Muscle of leg (tissue), 3 donors: ENCODE measurements at regions not wholly inside any gene's neighbourhood (a gene's known extent, or its start where the extent isn't known, plus 50 kb on each side); places are given as distances from the start of the nearest gene placed in this dataset.
"Not testable (repeated sequence)": the region's sequence is repeated elsewhere in the genome, so short reads cannot be mapped to it uniquely, and the experiment has no call there.

Experiments used
- DNase-seq: peaks from one replicate; pipeline ENCODE4 v3.0.0; 2013
- H3K27ac ChIP-seq: one replicate; pipeline ENCODE4 v1.5.1; 2013; ENCODE audit warnings: mild to moderate bottlenecking, low read length, control low read depth
- H3K27me3 ChIP-seq: one replicate; pipeline ENCODE4 v1.6.1; 2013; ENCODE audit warnings: low read length; ENCODE audit not compliant: control insufficient read depth, insufficient read depth
- H3K36me3 ChIP-seq: one replicate; pipeline ENCODE4 v1.6.1; 2013; ENCODE audit warnings: low read length; ENCODE audit not compliant: control insufficient read depth, insufficient read depth
- H3K4me1 ChIP-seq: one replicate; pipeline ENCODE4 v1.6.1; 2013; ENCODE audit warnings: low read length; ENCODE audit not compliant: control insufficient read depth, insufficient read depth
- H3K4me3 ChIP-seq: one replicate; pipeline ENCODE4 v1.5.1; 2013; ENCODE audit warnings: low read length, control low read depth
- H3K9me3 ChIP-seq: replicated peaks from 2 replicates; pipeline ENCODE4 v1.6.1; 2013; ENCODE audit warnings: low read depth, low read length; ENCODE audit not compliant: control insufficient read depth
- WGBS: methylation state at CpG from one replicate; pipeline ENCODE4 v1.1.5; 2013; ENCODE audit warnings: missing lambda C conversion rate; ENCODE audit not compliant: insufficient coverage; 5-methylcytosine and 5-hydroxymethylcytosine counted together

- H3K27me3 ChIP-seq, result no peaks in the 10 kb centered on the region
- H3K4me1 ChIP-seq, result no peaks in the 10 kb centered on the region
- no peaks in the 10 kb centered on the region for H3K36me3 ChIP-seq
- no peak overlapping the region for H3K4me3 ChIP-seq
- whole genome bisulfite sequencing, result 74% methylated on average over 5 of the region's 6 CpGs
- no peak for DNase-seq
- peaks cover 6% of the 10 kb centered on the region for H3K9me3 ChIP-seq
- H3K27ac ChIP-seq, result no peak overlapping the region
Observed at GRCh38 chr12:94916663-94917062, 86.8 kb downstream of the NDUFA12 start.

- DNase-seq, result peak; percentile 35
- 53% methylated on average over 3 of the region's 4 CpGs for WGBS
- Histone ChIP-seq H3K4me3 (no peak overlapping the region), H3K27ac (no peak overlapping the region), H3K4me1 (no peaks in the 10 kb centered on the region), H3K36me3 (no peaks in the 10 kb centered on the region), H3K27me3 (no peaks in the 10 kb centered on the region), H3K9me3 (peaks cover 6% of the 10 kb centered on the region)
Observed at GRCh38 chr12:94909663-94910062, 93.8 kb downstream of the NDUFA12 start.

DNA sequence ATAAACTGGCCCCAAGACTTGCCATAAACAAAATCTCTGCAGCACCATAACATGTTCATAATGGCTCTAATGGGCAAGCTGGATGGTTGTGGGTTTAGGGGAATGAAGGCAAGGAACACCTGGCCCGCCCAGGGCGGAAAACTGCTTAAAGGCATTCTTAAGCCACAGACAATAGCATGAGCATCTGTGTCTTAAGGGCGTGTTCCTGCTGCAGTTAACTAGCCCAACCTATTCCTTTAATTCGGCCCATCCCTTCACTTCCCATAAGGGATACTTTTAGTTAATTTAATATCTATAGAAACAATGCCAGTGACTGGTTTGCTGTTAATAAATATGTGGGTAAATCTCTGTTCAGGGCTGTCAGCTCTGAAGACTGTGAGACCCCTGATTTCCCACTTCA lies 97.7 kb downstream of the NDUFA12 start:
- WGBS, result no CpG with 5 or more reads among the region's 4 CpGs
- H3K9me3 ChIP-seq, H3K4me1 ChIP-seq, H3K36me3 ChIP-seq, H3K27ac ChIP-seq, H3K27me3 ChIP-seq, H3K4me3 ChIP-seq, DNase-seq: not testable (repeated sequence)

- Histone ChIP-seq H3K27me3 (no peaks in the 10 kb centered on the region), H3K36me3 (no peaks in the 10 kb centered on the region), H3K9me3 (no peaks in the 10 kb centered on the region), H3K4me1 (no peaks in the 10 kb centered on the region), H3K27ac (no peak overlapping the region), H3K4me3 (no peak overlapping the region)
- WGBS, result no CpG with 5 or more reads among the region's 2 CpGs
- no peak for DNase-seq
Observed at GRCh38 chr12:94900496-94900895, 103.0 kb downstream of the NDUFA12 start.

GRCh38 chr12:94898388-94898787 lies 105.1 kb downstream of the NDUFA12 start:
- Histone ChIP-seq H3K36me3 (no peaks in the 10 kb centered on the region), H3K9me3 (no peaks in the 10 kb centered on the region), H3K4me1 (no peaks in the 10 kb centered on the region), H3K27ac (no peak overlapping the region), H3K4me3 (no peak overlapping the region), H3K27me3 (no peaks in the 10 kb centered on the region)
- DNase-seq, result peak; percentile 18
- WGBS, result no CpG with 5 or more reads among the region's 1 CpG

GRCh38 chr12:94892544-94893267 lies 110.8 kb downstream of the NDUFA12 start:
- Histone ChIP-seq H3K27me3 (no peaks in the 10 kb centered on the region), H3K4me3 (no peak overlapping the region), H3K9me3 (no peaks in the 10 kb centered on the region), H3K4me1 (no peaks in the 10 kb centered on the region), H3K27ac (no peak overlapping the region), H3K36me3 (no peaks in the 10 kb centered on the region)
- WGBS, result 43% methylated on average over 1 of the region's 5 CpGs
- DNase-seq, result no peak

DNA sequence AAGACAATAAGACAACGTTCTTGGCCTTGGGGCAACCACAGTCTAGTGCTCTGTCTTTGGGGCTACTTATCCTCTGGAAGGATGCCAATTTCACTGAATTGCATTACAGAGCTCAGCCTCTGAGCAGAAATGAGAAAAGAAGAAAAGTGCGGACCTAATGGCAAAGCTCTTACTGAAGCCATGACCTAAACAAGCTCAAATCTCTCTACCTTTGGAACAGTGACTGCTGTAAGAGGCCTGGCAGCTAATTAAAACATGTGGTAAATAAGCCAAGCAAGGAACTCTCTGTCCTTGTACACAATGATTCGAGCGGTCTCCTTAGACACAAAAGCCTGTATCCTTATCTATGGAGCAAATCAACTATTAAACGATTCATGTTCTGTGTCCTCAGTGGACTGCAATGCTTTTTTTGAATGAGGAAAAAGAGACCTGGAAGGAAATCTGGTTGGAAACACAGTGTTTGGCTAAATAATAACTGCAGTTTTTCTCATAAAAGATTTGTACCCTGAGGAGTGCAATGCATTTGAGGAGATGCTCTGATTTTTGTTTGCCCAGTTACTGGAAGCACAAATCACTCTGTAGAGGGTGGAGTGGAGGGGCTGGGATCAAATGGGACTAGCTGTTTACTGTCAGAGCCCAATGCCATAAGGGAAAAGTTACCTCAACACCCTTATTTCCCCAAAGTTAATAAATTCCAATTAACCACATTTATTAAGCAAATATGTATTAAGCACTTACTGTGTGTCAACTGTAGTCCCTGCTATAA lies 113.9 kb downstream of the NDUFA12 start:
- Histone ChIP-seq H3K4me1 (no peaks in the 10 kb centered on the region), H3K9me3 (no peaks in the 10 kb centered on the region), H3K4me3 (no peak overlapping the region), H3K27me3 (no peaks in the 10 kb centered on the region), H3K27ac (no peak overlapping the region), H3K36me3 (no peaks in the 10 kb centered on the region)
- DNase-seq, result no peak
- WGBS, result 38% methylated on average over 1 of the region's 5 CpGs

DNA sequence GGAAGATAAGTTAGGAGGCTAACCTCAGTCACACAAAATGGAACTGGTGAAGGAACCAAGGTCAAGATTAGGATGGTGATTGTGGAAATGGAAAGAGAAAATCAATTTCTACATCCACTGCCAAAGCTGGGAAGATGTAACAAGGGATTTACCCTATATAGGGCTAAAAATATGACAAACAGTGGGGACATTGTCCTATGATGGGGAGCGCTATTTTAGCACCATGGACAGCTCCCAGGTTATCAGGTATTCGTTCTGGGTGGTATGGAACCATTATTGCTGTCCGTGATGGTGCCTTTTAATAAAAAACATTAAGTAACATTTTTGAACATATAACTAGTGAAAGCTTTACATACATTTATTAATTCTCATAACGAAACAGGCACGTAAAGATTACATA lies 124.0 kb downstream of the NDUFA12 start:
- no peak overlapping the region for H3K27ac ChIP-seq
- no peaks in the 10 kb centered on the region for H3K36me3 ChIP-seq
- H3K4me1 ChIP-seq, result peaks cover 2% of the 10 kb centered on the region
- 60% methylated on average over 1 of the region's 5 CpGs for WGBS
- no peaks in the 10 kb centered on the region for H3K9me3 ChIP-seq
- DNase-seq, result no peak
- H3K27me3 ChIP-seq, result peaks cover 18% of the 10 kb centered on the region
- no peak overlapping the region for H3K4me3 ChIP-seq

DNA sequence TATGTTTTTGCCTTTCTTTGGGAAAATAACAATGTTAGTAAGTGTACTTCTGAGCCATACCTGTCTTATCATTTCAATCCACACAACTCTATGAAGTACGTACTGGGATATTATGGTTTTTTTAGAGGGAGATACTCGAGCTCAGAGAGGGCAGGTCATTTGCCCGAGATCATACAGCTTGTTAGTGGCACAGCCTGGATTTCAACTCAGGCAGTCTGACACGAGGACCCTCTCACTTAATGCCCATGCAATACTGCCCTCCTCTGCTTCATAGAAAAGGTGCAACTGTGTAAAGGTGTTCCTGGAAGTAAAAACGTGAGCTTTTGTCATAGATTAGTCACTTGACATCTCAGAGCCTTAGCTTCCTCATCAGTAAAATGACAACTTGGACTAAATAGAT lies 128.0 kb downstream of the NDUFA12 start:
- WGBS, result no CpG with 5 or more reads among the region's 5 CpGs
- H3K9me3 ChIP-seq, result no peaks in the 10 kb centered on the region
- no peak for DNase-seq
- peaks cover 52% of the 10 kb centered on the region for H3K27me3 ChIP-seq
- H3K4me3 ChIP-seq, result no peak overlapping the region
- H3K27ac ChIP-seq, result no peak overlapping the region
- no peaks in the 10 kb centered on the region for H3K36me3 ChIP-seq
- H3K4me1 ChIP-seq, result peaks cover 8% of the 10 kb centered on the region

DNA sequence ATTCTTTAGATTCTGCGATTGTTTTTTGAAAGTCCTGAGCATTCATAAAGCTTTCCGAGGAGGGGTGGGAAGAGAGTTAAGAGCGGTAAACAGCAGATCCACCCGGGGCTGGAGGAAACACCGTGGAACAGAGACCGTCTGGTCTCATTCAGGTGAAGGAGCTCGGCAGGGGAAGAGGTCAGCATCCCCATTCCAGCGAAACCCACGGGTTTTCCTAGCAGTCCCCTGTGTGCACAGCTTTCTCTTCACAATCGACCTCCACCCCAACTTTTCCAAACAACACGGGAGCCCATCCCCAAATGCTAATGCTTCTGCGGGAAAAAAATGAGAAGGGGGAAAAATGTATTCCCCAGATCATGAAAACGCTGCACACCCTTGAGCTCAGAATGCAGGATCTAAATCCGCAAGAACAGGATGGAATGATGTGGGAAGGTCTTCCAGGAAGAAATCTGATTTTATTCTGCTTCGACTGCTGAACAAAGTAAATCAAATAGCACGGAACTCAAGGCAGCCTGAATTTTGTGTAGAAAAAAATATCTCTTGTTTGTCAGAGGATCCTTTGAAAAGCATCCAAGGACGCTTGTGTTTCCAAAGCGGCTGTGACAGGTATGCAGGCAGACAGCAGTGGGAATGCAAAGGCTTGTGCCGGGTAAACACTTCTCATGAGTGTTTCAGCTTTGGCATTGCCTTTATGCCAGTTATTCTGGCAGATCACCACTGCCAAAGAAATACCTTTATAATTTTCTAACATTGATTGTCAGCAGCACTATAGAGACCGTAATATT lies 128.8 kb downstream of the NDUFA12 start:
- H3K4me1 ChIP-seq, result peaks cover 8% of the 10 kb centered on the region
- peaks cover 55% of the 10 kb centered on the region for H3K27me3 ChIP-seq
- no peak overlapping the region for H3K27ac ChIP-seq
- WGBS, result 9% methylated on average over 12 of the region's 20 CpGs
- no peak overlapping the region for H3K4me3 ChIP-seq
- no peaks in the 10 kb centered on the region for H3K36me3 ChIP-seq
- DNase-seq, result no peak
- H3K9me3 ChIP-seq, result no peaks in the 10 kb centered on the region
